SK-N-SH treated with all-trans-retinoic acid at 6 μM for 48 hours (cell line): ENCODE measurements at regions not wholly inside any gene's neighbourhood (a gene's known extent, or its start where the extent isn't known, plus 50 kb on each side); places are given as distances from the start of the nearest gene placed in this dataset.

Experiments used
- ATAC-seq: fragments of 200-7000 bp; cut with Tn5 transposase; 3 replicates; pipeline ENCODE4 v1.9.1; 2020; ENCODE audit warnings: mild to moderate bottlenecking, moderate library complexity
- ARNTL ChIP-seq: fragments of 450-650 bp; formaldehyde crosslinking; IDR thresholded peaks from 2 replicates; pipeline ENCODE4 v1.5.0; 2020; ENCODE audit warnings: low read depth, mild to moderate bottlenecking, moderate library complexity, borderline replicate concordance
- BACH2 ChIP-seq: fragments of 250-450 bp; sonication (Bioruptor Pico); IDR thresholded peaks from 2 replicates; pipeline ENCODE4 v1.9.0; 2021; ENCODE audit warnings: mild to moderate bottlenecking, borderline replicate concordance
- CREB5 ChIP-seq: fragments of 250-450 bp; sonication (Bioruptor Pico); IDR thresholded peaks from 2 replicates; pipeline ENCODE4 v1.5.1; 2020; ENCODE audit warnings: low read depth, mild to moderate bottlenecking, moderate library complexity
- CSDC2 ChIP-seq: fragments of 250-450 bp; sonication (Bioruptor Pico); IDR thresholded peaks from 2 replicates; pipeline ENCODE4 v1.5.0; 2020; ENCODE audit warnings: mild to moderate bottlenecking, moderate library complexity
- CSRNP3 ChIP-seq: fragments of 250-450 bp; sonication (Bioruptor Pico); IDR thresholded peaks from 2 replicates; pipeline ENCODE4 v1.5.1; 2021; ENCODE audit warnings: mild to moderate bottlenecking, moderate library complexity
- ESRRG ChIP-seq: fragments of 250-450 bp; sonication (Bioruptor Pico); IDR thresholded peaks from 2 replicates; pipeline ENCODE4 v1.6.1; 2021; ENCODE audit warnings: mild to moderate bottlenecking
- GLIS3 ChIP-seq: fragments of 250-450 bp; sonication (Bioruptor Pico); IDR thresholded peaks from 2 replicates; pipeline ENCODE4 v1.5.0; 2020; ENCODE audit warnings: mild to moderate bottlenecking, moderate library complexity
- ISL1 ChIP-seq: fragments of 250-450 bp; sonication (Bioruptor Pico); IDR thresholded peaks from 2 replicates; pipeline ENCODE4 v2.1.2; 2022; ENCODE audit warnings: mild to moderate bottlenecking, moderate library complexity
- OSR1 ChIP-seq: fragments of 250-450 bp; sonication (Bioruptor Pico); IDR thresholded peaks from 2 replicates; pipeline ENCODE4 v1.8.0; 2022; ENCODE audit warnings: moderate library complexity, mild to moderate bottlenecking, inconsistent platforms
- PATZ1 ChIP-seq: fragments of 250-450 bp; sonication (Bioruptor Pico); IDR thresholded peaks from 2 replicates; pipeline ENCODE4 v1.8.0; 2020; ENCODE audit warnings: mild to moderate bottlenecking, moderate library complexity, borderline replicate concordance
- POU6F1 ChIP-seq: fragments of 250-450 bp; sonication (Bioruptor Pico); IDR thresholded peaks from 2 replicates; pipeline ENCODE4 v1.8.0; 2021; ENCODE audit warnings: low read depth, mild to moderate bottlenecking, moderate library complexity, borderline replicate concordance
- PPARA ChIP-seq: fragments of 250-450 bp; sonication (Bioruptor Pico); IDR thresholded peaks from 2 replicates; pipeline ENCODE4 v1.5.0; 2020; ENCODE audit warnings: mild to moderate bottlenecking, borderline replicate concordance
- RARB ChIP-seq: fragments of 250-450 bp; sonication (Bioruptor Pico); IDR thresholded peaks from 2 replicates; pipeline ENCODE4 v1.8.0; 2021; ENCODE audit warnings: mild to moderate bottlenecking, moderate library complexity
- SNAI2 ChIP-seq: fragments of 250-450 bp; sonication (Bioruptor Pico); IDR thresholded peaks from 2 replicates; pipeline ENCODE4 v1.5.0; 2020; ENCODE audit warnings: mild to moderate bottlenecking, moderate library complexity
- TCF4 ChIP-seq: fragments of 250-450 bp; sonication (Bioruptor Pico); IDR thresholded peaks from 2 replicates; pipeline ENCODE4 v1.8.0; 2021; ENCODE audit warnings: mild to moderate bottlenecking, moderate library complexity, borderline replicate concordance
- TOX ChIP-seq: fragments of 250-450 bp; sonication (Bioruptor Pico); IDR thresholded peaks from 2 replicates; pipeline ENCODE4 v1.8.0; 2021; ENCODE audit warnings: mild to moderate bottlenecking, moderate library complexity, borderline replicate concordance
- TSHZ2 ChIP-seq: fragments of 250-450 bp; sonication (Bioruptor Pico); IDR thresholded peaks from 2 replicates; pipeline ENCODE4 v1.5.0; 2020; ENCODE audit warnings: mild to moderate bottlenecking, moderate library complexity
- ZFP3 ChIP-seq: fragments of 250-450 bp; sonication (Bioruptor Pico); IDR thresholded peaks from 2 replicates; pipeline ENCODE4 v1.5.0; 2020; ENCODE audit warnings: mild to moderate bottlenecking, moderate library complexity
- ZNF565 ChIP-seq: fragments of 450-650 bp; formaldehyde crosslinking; conservative IDR thresholded peaks from 2 replicates; pipeline ENCODE4 v1.5.0; 2020; ENCODE audit warnings: low read depth, mild to moderate bottlenecking, moderate library complexity
- ZNF70 ChIP-seq: fragments of 450-650 bp; formaldehyde crosslinking; IDR thresholded peaks from 2 replicates; pipeline ENCODE4 v1.5.0; 2020; ENCODE audit warnings: mild to moderate bottlenecking, moderate library complexity
- ZNF8 ChIP-seq: fragments of 450-650 bp; formaldehyde crosslinking; IDR thresholded peaks from 2 replicates; pipeline ENCODE4 v1.5.0; 2020; ENCODE audit warnings: mild to moderate bottlenecking, moderate library complexity

GRCh38 chr5:71907608-71908145 lies 188.6 kb downstream of the CARTPT start (continued):
- TF ChIP-seq TOX (CRISPR knock-in tag), result no peak
- no peak for TF ChIP-seq POU6F1 (CRISPR knock-in tag)
- TF ChIP-seq ESRRG (CRISPR knock-in tag), result no peak
- TF ChIP-seq, all 23 proteins: peak for 0

- no peak for TF ChIP-seq RARB (CRISPR knock-in tag)
- TF ChIP-seq ISL1 (CRISPR knock-in tag), result no peak
- no peak for TF ChIP-seq OSR1 (CRISPR knock-in tag)
- no peak for TF ChIP-seq GLIS3 (CRISPR knock-in tag)
- no peak for TF ChIP-seq ZFP3 (CRISPR knock-in tag)
- TF ChIP-seq CSDC2, result no peak
- no peak for TF ChIP-seq BACH2 (CRISPR knock-in tag)
- no peak for TF ChIP-seq ZNF565 (CRISPR knock-in tag)
- TF ChIP-seq ARNTL, result no peak
- TF ChIP-seq PATZ1 (CRISPR knock-in tag), result no peak
- ATAC-seq, result no peak
Observed at GRCh38 chr5:71910741-71911140, 191.7 kb downstream of the CARTPT start.

- ATAC-seq, result no peak
- TF ChIP-seq SNAI2 (CRISPR knock-in tag) (no peak), TSHZ2 (CRISPR knock-in tag) (no peak), TOX (CRISPR knock-in tag) (no peak), OSR1 (CRISPR knock-in tag) (no peak), ZNF8 (CRISPR knock-in tag) (no peak), ZFP3 (CRISPR knock-in tag) (no peak), PATZ1 (CRISPR knock-in tag) (no peak), CSRNP3 (CRISPR knock-in tag) (no peak), GLIS3 (CRISPR knock-in tag) (no peak), PPARA (CRISPR knock-in tag) (no peak), BACH2 (CRISPR knock-in tag) (no peak), ZNF565 (CRISPR knock-in tag) (no peak), ZNF70 (CRISPR knock-in tag) (no peak), CREB5 (CRISPR knock-in tag) (no peak), ARNTL (no peak), CSDC2 (no peak), POU6F1 (CRISPR knock-in tag) (no peak), ISL1 (CRISPR knock-in tag) (no peak), TCF4 (CRISPR knock-in tag) (no peak), ESRRG (CRISPR knock-in tag) (no peak)
- TF ChIP-seq, all 23 proteins: peak for 0
Observed at GRCh38 chr5:71912021-71912420, 192.9 kb downstream of the CARTPT start.
